Stomach (tissue), 8 donors: ENCODE measurements at regions not wholly inside any gene's neighbourhood (a gene's known extent, or its start where the extent isn't known, plus 50 kb on each side); places are given as distances from the start of the nearest gene placed in this dataset.

ENCODE experiments used
- DNase-seq, 2 donors: peaks; one replicate each; pipeline versions ENCODE4 v3.0.0 to v3.0.0-alpha.2; 2013 to 2019
- H3K27ac ChIP-seq, 5 donors: fragments of 200-600 bp in 4 of 5; sonication (generic) in 4 of 5; one replicate each; pipeline ENCODE4 v1.5.1; 2013 to 2019; ENCODE audit warnings: mild to moderate bottlenecking in 1 of 5, moderate library complexity in 1 of 5
- H3K27me3 ChIP-seq, 3 donors: fragments of 200-600 bp; sonication (generic); one replicate each; pipeline ENCODE4 v1.5.1; 2017 to 2019; ENCODE audit warnings: mixed run types in 1 of 3
- H3K36me3 ChIP-seq, 4 donors: fragments of 200-600 bp; sonication (generic); 1 replicate in 3 of 4; 2 replicates in 1 of 4; pipeline ENCODE4 v1.5.1; 2016 to 2019
- H3K4me1 ChIP-seq, 4 donors: fragments of 200-600 bp; sonication (generic); one replicate each; pipeline ENCODE4 v1.5.1; 2016 to 2019
- H3K4me3 ChIP-seq, 4 donors: fragments of 200-600 bp; sonication (generic) in 3 of 4; one replicate each; pipeline ENCODE4 v1.5.1; 2016 to 2019; ENCODE audit warnings: mild to moderate bottlenecking in 1 of 4
- H3K9me3 ChIP-seq, 4 donors: fragments of 200-600 bp; sonication (generic); one replicate each; pipeline ENCODE4 v1.5.1; 2016 to 2019
- EP300 ChIP-seq: sonication (generic); formaldehyde crosslinking; IDR thresholded peaks from one replicate; pipeline ENCODE4 v1.6.1; 2017; ENCODE audit warnings: antibody characterized with exemption
- POLR2A ChIP-seq, 4 donors: fragments of 450-650 bp; IDR thresholded peaks; one replicate each; pipeline ENCODE4 v1.6.1; 2016; ENCODE audit warnings: antibody characterized with exemption in 4 of 4, control low read depth in 2 of 4, mild to moderate bottlenecking in 1 of 4, moderate library complexity in 1 of 4
- POLR2AphosphoS5 ChIP-seq, 3 donors: sonication (generic); formaldehyde crosslinking; IDR thresholded peaks; one replicate each; pipeline ENCODE4 v1.6.1; 2016; ENCODE audit warnings: antibody characterized with exemption in 3 of 3
- WGBS, 5 donors: extraction: QIAGEN DNeasy Blood & Tissue Kit in 3 of 5; methylation state at CpG; one replicate each; pipeline versions ENCODE4 v1.1.5 to v1.1.7; 2013 to 2018; 5-methylcytosine and 5-hydroxymethylcytosine counted together
- intact Hi-C: fragments of 100-400 bp; cut with DNase I; formaldehyde crosslinking; loops from one replicate; pipeline ENCODE4 v1.15.1; 2023; ENCODE audit warnings: low total_unique reads
- TF ChIP-seq, protein P1 (sequence below), 7 experiments: fragments of 450-650 bp in 4 of 7; fragments of 200-600 bp in 3 of 7; sonication (generic) in 3 of 7; IDR thresholded peaks; one replicate each; pipeline ENCODE4 v1.5.1; 2016 to 2019; ENCODE audit warnings: antibody characterized with exemption in 7 of 7, control low read depth in 2 of 7, mild to moderate bottlenecking in 1 of 7
- donor health status: healthy with polysubstance abuse.
- donor health status: Bipolar disorder and iron deficiency.
- donor health status: healthy.

DNA sequence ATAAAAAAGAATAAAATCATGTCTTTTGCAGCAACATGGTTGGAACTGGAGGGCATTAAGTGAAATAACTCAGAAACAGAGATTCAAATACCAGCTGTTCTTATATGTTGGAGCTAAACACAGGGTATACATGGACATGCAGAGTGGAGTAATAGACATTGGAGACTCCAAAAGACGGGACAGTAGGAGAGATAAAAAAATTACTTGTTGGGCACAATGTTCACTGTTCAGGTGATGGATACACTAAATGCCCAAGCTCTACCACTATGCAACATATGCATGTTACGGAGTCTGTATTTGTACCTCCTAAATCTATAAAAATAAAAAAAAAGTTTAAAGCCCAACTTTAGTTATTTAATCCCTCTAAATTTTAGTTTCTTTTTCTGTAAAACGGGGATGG is 184.6 kb upstream of the TPK1 start:
- no peak for DNase-seq
- WGBS, 5 donors = 86 to 94% (median 88%) methylated on average over 3 of the region's 3 CpGs
- Histone ChIP-seq H3K36me3 (no peaks in the 10 kb centered on the region), H3K4me3 (no peak overlapping the region), H3K27ac (no peak overlapping the region), H3K4me1 (no peaks in the 10 kb centered on the region), H3K9me3 (no peaks in the 10 kb centered on the region), H3K27me3 (no peaks in the 10 kb centered on the region)
- intact Hi-C loops = no loop called here
- no peak for TF ChIP-seq POLR2AphosphoS5 (IDR thresholded peaks at IDR 0.05)

DNA sequence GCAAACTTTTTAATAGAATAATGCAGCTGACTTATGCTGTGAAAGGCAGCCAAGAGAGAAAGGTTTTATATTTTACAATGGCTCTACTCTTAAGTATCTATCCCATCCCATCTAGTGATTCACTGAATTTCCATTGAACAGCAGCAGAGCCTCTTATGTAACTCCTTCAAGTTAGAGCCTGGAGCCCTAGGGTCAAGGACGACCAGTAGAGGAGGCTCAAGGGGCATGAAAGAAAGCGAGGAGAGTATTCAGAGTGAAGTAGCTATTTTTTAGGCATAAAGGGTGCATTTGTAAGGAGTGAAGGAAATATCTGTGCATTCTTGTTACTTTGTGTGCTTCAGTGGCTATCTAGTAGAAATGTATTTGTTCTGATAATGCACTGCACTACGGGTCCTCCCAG is 180.2 kb upstream of the TPK1 start:
- whole genome bisulfite sequencing, 5 donors = 54 to 65% (median 56%) methylated on average over 3 of the region's 3 CpGs
- TF ChIP-seq POLR2AphosphoS5 (IDR thresholded peaks at IDR 0.05) (no peak), EP300 (no peak)
- Histone ChIP-seq H3K36me3 (no peaks in the 10 kb centered on the region), H3K27ac (no peak overlapping the region), H3K9me3 (no peaks in the 10 kb centered on the region), H3K4me3 (no peak overlapping the region), H3K4me1 (no peaks in the 10 kb centered on the region), H3K27me3 (no peaks in the 10 kb centered on the region)
- intact Hi-C loops = no loop called here
- DNase-seq = no peak

DNA sequence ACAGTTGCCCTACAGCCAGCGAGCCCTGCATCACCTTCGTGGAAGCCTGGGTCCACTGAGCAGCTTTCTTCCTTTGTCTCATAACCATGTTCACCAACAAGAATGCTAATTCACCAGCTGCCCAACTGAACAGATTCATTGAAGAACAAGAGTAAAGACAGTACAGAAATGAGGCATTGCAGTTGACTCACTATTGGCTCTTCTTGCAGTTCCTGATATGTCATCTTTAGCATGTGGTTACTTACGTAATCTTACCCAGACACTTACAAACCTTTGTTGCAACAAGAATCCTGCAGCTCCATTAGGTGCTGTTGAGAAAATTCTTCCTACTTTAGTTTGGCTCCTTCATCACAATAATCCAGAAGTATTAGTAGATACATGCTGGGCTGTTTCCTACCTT is 174.0 kb upstream of the TPK1 start:
- WGBS, 5 donors = 87 to 96% (median 89%) methylated on average over 3 of the region's 3 CpGs
- Histone ChIP-seq H3K9me3 (no peaks in the 10 kb centered on the region), H3K36me3 (no peaks in the 10 kb centered on the region), H3K4me1 (no peaks in the 10 kb centered on the region), H3K27ac (no peak overlapping the region), H3K27me3 (no peaks in the 10 kb centered on the region), H3K4me3 (no peak overlapping the region)
- no peak for DNase-seq
- intact Hi-C loops = no loop called here
- TF ChIP-seq POLR2A (IDR thresholded peaks at IDR 0.05) = no peak
- no peak for TF ChIP-seq EP300
- TF ChIP-seq POLR2AphosphoS5 (IDR thresholded peaks at IDR 0.05) = no peak
- TF ChIP-seq, protein P1, sequence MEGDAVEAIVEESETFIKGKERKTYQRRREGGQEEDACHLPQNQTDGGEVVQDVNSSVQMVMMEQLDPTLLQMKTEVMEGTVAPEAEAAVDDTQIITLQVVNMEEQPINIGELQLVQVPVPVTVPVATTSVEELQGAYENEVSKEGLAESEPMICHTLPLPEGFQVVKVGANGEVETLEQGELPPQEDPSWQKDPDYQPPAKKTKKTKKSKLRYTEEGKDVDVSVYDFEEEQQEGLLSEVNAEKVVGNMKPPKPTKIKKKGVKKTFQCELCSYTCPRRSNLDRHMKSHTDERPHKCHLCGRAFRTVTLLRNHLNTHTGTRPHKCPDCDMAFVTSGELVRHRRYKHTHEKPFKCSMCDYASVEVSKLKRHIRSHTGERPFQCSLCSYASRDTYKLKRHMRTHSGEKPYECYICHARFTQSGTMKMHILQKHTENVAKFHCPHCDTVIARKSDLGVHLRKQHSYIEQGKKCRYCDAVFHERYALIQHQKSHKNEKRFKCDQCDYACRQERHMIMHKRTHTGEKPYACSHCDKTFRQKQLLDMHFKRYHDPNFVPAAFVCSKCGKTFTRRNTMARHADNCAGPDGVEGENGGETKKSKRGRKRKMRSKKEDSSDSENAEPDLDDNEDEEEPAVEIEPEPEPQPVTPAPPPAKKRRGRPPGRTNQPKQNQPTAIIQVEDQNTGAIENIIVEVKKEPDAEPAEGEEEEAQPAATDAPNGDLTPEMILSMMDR (IDR thresholded peaks at IDR 0.05) = no peak

DNA sequence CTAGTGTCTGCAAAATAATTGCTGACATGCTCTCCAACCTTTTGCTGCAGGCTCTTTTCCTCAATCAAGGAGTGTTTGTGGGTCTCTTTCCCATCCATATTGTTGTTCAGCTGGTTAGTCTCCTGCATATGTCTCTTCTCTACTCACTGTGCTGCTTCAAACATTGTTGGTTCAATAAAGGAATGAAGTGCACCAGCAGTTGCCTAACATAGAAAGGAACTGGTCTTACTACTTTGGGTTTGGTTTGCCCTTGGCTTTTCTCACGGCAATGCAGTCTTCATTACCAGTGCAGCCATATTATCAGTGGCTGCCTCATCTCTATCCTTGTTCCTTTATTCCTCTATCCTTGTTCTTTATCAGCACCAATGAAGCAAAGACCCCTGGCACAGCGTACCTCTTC is 169.7 kb upstream of the TPK1 start:
- Histone ChIP-seq H3K9me3 (peaks cover 0 to 20% (median 8%) of the 10 kb centered on the region in 4 donors), H3K4me1 (no peaks in the 10 kb centered on the region), H3K27ac (no peak overlapping the region), H3K36me3 (no peaks in the 10 kb centered on the region), H3K4me3 (no peak overlapping the region), H3K27me3 (no peaks in the 10 kb centered on the region)
- no peak for DNase-seq
- no peak for TF ChIP-seq POLR2AphosphoS5 (IDR thresholded peaks at IDR 0.05)
- no peak for TF ChIP-seq EP300
- TF ChIP-seq, protein P1 (IDR thresholded peaks at IDR 0.05) = no peak
- no peak for TF ChIP-seq POLR2A (IDR thresholded peaks at IDR 0.05)
- intact Hi-C loops = no loop called here
- 82 to 90% (median 84%) methylated on average over 2 of the region's 2 CpGs for WGBS, 5 donors

DNA sequence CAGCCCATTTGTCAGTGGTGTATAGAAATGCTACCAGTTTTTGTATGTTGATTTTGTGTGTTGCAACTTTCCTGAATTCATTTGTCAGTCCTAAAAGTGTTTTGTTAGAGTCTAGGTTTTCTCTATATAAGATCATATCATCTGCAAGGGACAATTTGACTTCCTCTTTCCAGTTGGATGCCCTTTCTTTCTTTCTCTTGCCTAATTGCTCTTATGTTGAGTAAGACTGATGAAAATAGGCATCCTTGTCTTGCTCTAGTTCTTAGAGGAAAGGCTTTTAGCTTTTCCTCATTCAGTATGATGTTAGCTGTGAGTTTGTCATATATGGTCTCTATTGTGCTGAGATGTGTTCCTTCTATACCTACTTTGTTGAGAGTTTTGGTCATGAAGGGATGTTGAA is 161.7 kb upstream of the TPK1 start:
- Histone ChIP-seq H3K27ac (no peak overlapping the region), H3K9me3 (peaks cover 0 to 65% (median 33%) of the 10 kb centered on the region in 4 donors), H3K4me3 (no peak overlapping the region), H3K27me3 (no peaks in the 10 kb centered on the region), H3K36me3 (no peaks in the 10 kb centered on the region), H3K4me1 (no peaks in the 10 kb centered on the region)
- intact Hi-C loops = no loop called here
- no peak for DNase-seq
- TF ChIP-seq EP300 (no peak), POLR2AphosphoS5 (IDR thresholded peaks at IDR 0.05) (no peak), POLR2A (IDR thresholded peaks at IDR 0.05) (no peak)
- TF ChIP-seq, protein P1 (IDR thresholded peaks at IDR 0.05) = no peak

DNA sequence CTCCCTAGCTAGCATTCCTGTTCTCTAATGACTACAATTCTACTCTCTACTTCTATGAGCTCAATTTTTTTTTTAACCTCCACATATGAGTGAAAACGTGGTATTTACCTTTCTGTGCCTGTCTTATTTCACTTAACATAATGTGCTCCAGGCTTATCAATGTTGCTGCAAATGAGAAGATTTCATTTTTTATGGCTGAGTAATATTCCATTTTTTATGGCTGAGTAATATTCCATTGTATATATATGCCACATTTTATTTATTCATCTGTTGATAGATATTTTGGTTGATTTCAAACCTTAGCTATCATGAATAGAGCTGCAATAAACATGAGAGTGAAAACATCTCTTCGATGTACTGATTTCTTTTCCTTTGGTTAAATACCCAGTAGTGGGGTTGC is 159.6 kb upstream of the TPK1 start:
- intact Hi-C loops = no loop called here
- H3K27me3 ChIP-seq = no peaks in the 10 kb centered on the region
- DNase-seq = no peak
- no peaks in the 10 kb centered on the region for H3K4me1 ChIP-seq
- TF ChIP-seq POLR2AphosphoS5 (IDR thresholded peaks at IDR 0.05) (no peak), EP300 (no peak), POLR2A (IDR thresholded peaks at IDR 0.05) (no peak)
- TF ChIP-seq, protein P1 (IDR thresholded peaks at IDR 0.05) = no peak
- WGBS, 5 donors = 64 to 77% (median 72%) methylated on average over 2 of the region's 2 CpGs
- H3K9me3 ChIP-seq = peaks cover 0 to 47% (median 25%) of the 10 kb centered on the region in 4 donors
- no peak overlapping the region for H3K27ac ChIP-seq
- H3K36me3 ChIP-seq = no peaks in the 10 kb centered on the region
- no peak overlapping the region for H3K4me3 ChIP-seq
